SU-DHL-6 (cell line): ENCODE measurements at regions not wholly inside any gene's neighbourhood (a gene's known extent, or its start where the extent isn't known, plus 50 kb on each side); places are given as distances from the start of the nearest gene placed in this dataset.

ENCODE experiments used
- EZH2phosphoT487 ChIP-seq: fragments of 200-600 bp; sonication (generic), shearing (Covaris generic); conservative IDR thresholded peaks from 2 replicates; pipeline ENCODE4 v1.6.1; 2018; ENCODE audit warnings: mild to moderate bottlenecking, antibody characterized with exemption, low read length, moderate library complexity, mixed read lengths
- TF ChIP-seq, protein P1 (sequence below): fragments of 200-600 bp; sonication (generic); IDR thresholded peaks from one replicate; pipeline ENCODE4 v1.5.1; 2017; ENCODE audit warnings: antibody characterized with exemption, mild to moderate bottlenecking, low read length, moderate library complexity; ENCODE audit not compliant: insufficient read depth, poor library complexity, severe bottlenecking

DNA sequence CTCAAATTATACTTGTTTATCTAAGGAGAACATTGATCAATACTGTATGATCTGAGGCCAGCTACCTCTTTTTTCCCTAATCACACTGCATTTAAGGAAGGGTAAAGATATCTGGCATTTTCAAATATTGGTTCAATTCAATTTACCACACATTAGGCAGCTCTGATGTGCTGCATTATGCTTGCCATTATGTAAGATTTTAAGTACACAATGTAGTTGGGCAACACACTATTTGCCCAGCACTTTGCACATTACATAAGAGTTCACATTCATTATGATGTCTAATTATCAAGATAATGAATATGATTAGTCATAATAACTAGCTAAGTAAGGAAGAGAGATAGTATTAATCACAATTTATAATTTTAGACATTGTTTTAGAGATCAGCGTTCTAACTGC lies 196.3 kb downstream of the BCHE start:
- TF ChIP-seq, protein P1, sequence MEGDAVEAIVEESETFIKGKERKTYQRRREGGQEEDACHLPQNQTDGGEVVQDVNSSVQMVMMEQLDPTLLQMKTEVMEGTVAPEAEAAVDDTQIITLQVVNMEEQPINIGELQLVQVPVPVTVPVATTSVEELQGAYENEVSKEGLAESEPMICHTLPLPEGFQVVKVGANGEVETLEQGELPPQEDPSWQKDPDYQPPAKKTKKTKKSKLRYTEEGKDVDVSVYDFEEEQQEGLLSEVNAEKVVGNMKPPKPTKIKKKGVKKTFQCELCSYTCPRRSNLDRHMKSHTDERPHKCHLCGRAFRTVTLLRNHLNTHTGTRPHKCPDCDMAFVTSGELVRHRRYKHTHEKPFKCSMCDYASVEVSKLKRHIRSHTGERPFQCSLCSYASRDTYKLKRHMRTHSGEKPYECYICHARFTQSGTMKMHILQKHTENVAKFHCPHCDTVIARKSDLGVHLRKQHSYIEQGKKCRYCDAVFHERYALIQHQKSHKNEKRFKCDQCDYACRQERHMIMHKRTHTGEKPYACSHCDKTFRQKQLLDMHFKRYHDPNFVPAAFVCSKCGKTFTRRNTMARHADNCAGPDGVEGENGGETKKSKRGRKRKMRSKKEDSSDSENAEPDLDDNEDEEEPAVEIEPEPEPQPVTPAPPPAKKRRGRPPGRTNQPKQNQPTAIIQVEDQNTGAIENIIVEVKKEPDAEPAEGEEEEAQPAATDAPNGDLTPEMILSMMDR: no peak
- TF ChIP-seq EZH2phosphoT487: no peak
